Caco-2 (cell line): ENCODE measurements at regions not wholly inside any gene's neighbourhood (a gene's known extent, or its start where the extent isn't known, plus 50 kb on each side); places are given as distances from the start of the nearest gene placed in this dataset.

Source experiments
- BruUV-seq: library from RNA; stranded (reverse); fragments of 400-500 nt; replicated peaks from 2 replicates; lab custom pipeline; 2021; lab: Mats Ljungman, UMichigan
- CTCF ChIA-PET: fragments of 300-600 bp; sonication (Branson Sonifier 250); formaldehyde crosslinking; loops from one replicate; lab custom pipeline; 2022; ENCODE audit warnings: antibody characterized with exemption; lab: Charles Lee
- POLR2A ChIA-PET: fragments of 300-600 bp; sonication (Branson Sonifier 250); formaldehyde crosslinking; loops from one replicate; lab custom pipeline; 2022; ENCODE audit warnings: antibody characterized with exemption; lab: Charles Lee
- DNase-seq, 2 experiments: peaks; one replicate each; pipeline versions ENCODE4 v3.0.0 to v3.0.0-alpha.2; 2020 to 2022
- H3K27me3 ChIP-seq: replicated peaks from 2 replicates; pipeline ENCODE4 v1.6.0; 2011; ENCODE audit warnings: low read length; ENCODE audit not compliant: control insufficient read depth, insufficient read depth
- H3K36me3 ChIP-seq: 2 replicates; pipeline ENCODE4 v1.5.1; 2011; ENCODE audit warnings: low read length; ENCODE audit not compliant: control insufficient read depth, insufficient read depth
- H3K4me1 ChIP-seq: fragments of 250-450 bp; sonication (Bioruptor Pico); 2 replicates; pipeline ENCODE4 v1.5.1; 2020; ENCODE audit warnings: mild to moderate bottlenecking
- H3K4me3 ChIP-seq: 2 replicates; pipeline ENCODE4 v1.5.1; 2011; ENCODE audit warnings: low read depth, mild to moderate bottlenecking, control low read depth, low read length
- H3K9me3 ChIP-seq: fragments of 250-450 bp; sonication (Bioruptor Pico); 2 replicates; pipeline ENCODE4 v1.5.1; 2020; ENCODE audit warnings: mild to moderate bottlenecking, moderate library complexity
- H3K27ac Mint-ChIP-seq: one replicate; pipeline ENCODE4 v1.8.0; 2022; ENCODE audit warnings: mixed read lengths; ENCODE audit not compliant: unreplicated experiment
- H3K27me3 Mint-ChIP-seq: one replicate; pipeline ENCODE4 v1.8.0; 2022; ENCODE audit warnings: mixed read lengths; ENCODE audit not compliant: insufficient read depth, unreplicated experiment
- H3K36me3 Mint-ChIP-seq: one replicate; pipeline ENCODE4 v1.8.0; 2022; ENCODE audit warnings: mild to moderate bottlenecking, mixed read lengths; ENCODE audit not compliant: insufficient read depth, unreplicated experiment
- H3K4me1 Mint-ChIP-seq: one replicate; pipeline ENCODE4 v1.8.0; 2022; ENCODE audit warnings: low read depth, mixed read lengths; ENCODE audit not compliant: unreplicated experiment
- H3K4me3 Mint-ChIP-seq: one replicate; pipeline ENCODE4 v1.8.0; 2022; ENCODE audit warnings: mild to moderate bottlenecking, moderate library complexity, mixed read lengths; ENCODE audit not compliant: unreplicated experiment
- H3K9me3 Mint-ChIP-seq: one replicate; pipeline ENCODE4 v1.8.0; 2022; ENCODE audit warnings: mixed read lengths; ENCODE audit not compliant: unreplicated experiment
- CTCF ChIP-seq, 2 experiments: fragments of 200-600 bp in 1 of 2; IDR thresholded peaks; 1 replicate in 1 of 2; 2 replicates in 1 of 2; pipeline versions ENCODE4 v1.5.1 to v1.8.0; 2011 to 2022; ENCODE audit warnings: antibody characterized with exemption in 1 of 2, control low read depth in 1 of 2, inconsistent platforms in 1 of 2, low read depth in 1 of 2, low read length in 1 of 2, mild to moderate bottlenecking in 1 of 2, moderate library complexity in 1 of 2; ENCODE audit not compliant: insufficient read depth in 1 of 2, severe bottlenecking in 1 of 2, unreplicated experiment in 1 of 2
- intact Hi-C: fragments of 100-400 bp; cut with micrococcal nuclease; formaldehyde crosslinking; loops from one replicate; pipeline ENCODE4 v1.10.0; 2022; ENCODE audit not compliant: unreplicated experiment

DNA sequence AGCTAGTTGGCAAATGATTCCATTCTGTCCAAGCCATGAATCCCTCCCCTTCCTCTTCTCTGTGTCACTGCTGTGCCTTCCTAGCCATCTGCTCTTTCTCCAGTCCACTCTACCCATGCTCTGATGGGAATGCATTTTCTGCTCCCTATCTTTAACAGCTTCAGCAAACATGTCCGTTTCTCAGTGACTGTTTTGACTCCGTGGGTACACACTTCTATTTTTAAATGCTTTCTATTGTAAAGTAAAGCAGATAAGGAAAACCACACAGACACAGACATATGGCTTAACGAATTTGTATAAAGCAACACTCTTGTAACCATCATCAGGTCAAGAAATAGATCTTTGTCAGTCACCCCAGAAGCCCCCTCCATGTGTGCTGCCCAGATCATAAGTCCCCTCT is 72.4 kb upstream of the KLHL13 start:
- Mint-ChIP-seq H3K27me3 (no peaks in the 10 kb centered on the region), H3K36me3 (no peaks in the 10 kb centered on the region), H3K4me1 (no peaks in the 10 kb centered on the region), H3K9me3 (no peaks in the 10 kb centered on the region), H3K27ac (no peak overlapping the region), H3K4me3 (no peak overlapping the region)
- BruUV-seq, result no TSS peak
- Histone ChIP-seq H3K4me3 (no peak overlapping the region), H3K9me3 (no peaks in the 10 kb centered on the region), H3K27me3 (no peaks in the 10 kb centered on the region), H3K36me3 (no peaks in the 10 kb centered on the region), H3K4me1 (no peaks in the 10 kb centered on the region)
- DNase-seq, result no peak
- intact Hi-C loops, result no loop called here
- TF ChIP-seq CTCF (IDR thresholded peaks at IDR 0.05; ENCODE audit: insufficient read depth in 1 of 2, low read depth in 1 of 2, low read length in 1 of 2, severe bottlenecking in 1 of 2, unreplicated experiment in 1 of 2), result no peak
- POLR2A ChIA-PET, result no interaction called here
- CTCF ChIA-PET, result no interaction called here

GRCh38 chrX:118189628-118190027 is 73.0 kb upstream of the KLHL13 start:
- Histone ChIP-seq H3K4me3 (no peak overlapping the region), H3K9me3 (no peaks in the 10 kb centered on the region), H3K27me3 (no peaks in the 10 kb centered on the region), H3K4me1 (no peaks in the 10 kb centered on the region), H3K36me3 (no peaks in the 10 kb centered on the region)
- peak in 1 of 2 experiments; percentile 2 for DNase-seq
- Mint-ChIP-seq H3K27me3 (no peaks in the 10 kb centered on the region), H3K27ac (no peak overlapping the region), H3K9me3 (no peaks in the 10 kb centered on the region), H3K4me3 (no peak overlapping the region), H3K4me1 (no peaks in the 10 kb centered on the region), H3K36me3 (no peaks in the 10 kb centered on the region)
- no TSS peak for BruUV-seq
- peak in 1 of 2 experiments; percentile 9 for TF ChIP-seq CTCF (IDR thresholded peaks at IDR 0.05; ENCODE audit: insufficient read depth in 1 of 2, low read depth in 1 of 2, low read length in 1 of 2, severe bottlenecking in 1 of 2, unreplicated experiment in 1 of 2)
- POLR2A ChIA-PET, result no interaction called here
- intact Hi-C loops, result no loop called here
- CTCF ChIA-PET, result no interaction called here

DNA sequence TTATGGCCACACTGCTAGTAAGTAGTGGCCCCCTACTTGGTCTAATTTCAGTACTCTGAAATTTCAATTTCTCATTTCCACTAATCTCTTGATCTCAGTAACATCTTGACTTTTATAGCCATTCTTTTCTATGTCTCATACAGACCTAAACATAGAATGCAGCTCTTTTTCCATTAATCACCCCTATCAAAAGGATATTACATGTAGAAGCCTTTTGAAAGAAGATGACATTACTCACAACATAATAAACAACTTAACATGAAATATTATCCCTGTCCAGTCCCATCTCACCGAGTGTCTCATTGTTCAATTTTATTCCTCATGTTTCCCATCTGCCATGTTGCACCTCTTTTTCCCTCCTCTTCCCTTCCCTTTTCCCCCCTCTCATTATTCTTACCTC is 81.1 kb upstream of the KLHL13 start:
- Histone ChIP-seq H3K4me3 (no peak overlapping the region), H3K36me3 (no peaks in the 10 kb centered on the region), H3K27me3 (no peaks in the 10 kb centered on the region), H3K4me1 (no peaks in the 10 kb centered on the region), H3K9me3 (no peaks in the 10 kb centered on the region)
- CTCF ChIA-PET, result no interaction called here
- Mint-ChIP-seq H3K4me3 (no peak overlapping the region), H3K36me3 (no peaks in the 10 kb centered on the region), H3K4me1 (no peaks in the 10 kb centered on the region), H3K27me3 (no peaks in the 10 kb centered on the region), H3K9me3 (no peaks in the 10 kb centered on the region), H3K27ac (no peak overlapping the region)
- POLR2A ChIA-PET, result no interaction called here
- intact Hi-C loops, result no loop called here
- TF ChIP-seq CTCF (IDR thresholded peaks at IDR 0.05; ENCODE audit: insufficient read depth in 1 of 2, low read depth in 1 of 2, low read length in 1 of 2, severe bottlenecking in 1 of 2, unreplicated experiment in 1 of 2), result no peak
- no TSS peak for BruUV-seq
- DNase-seq, result no peak
